ENCODE measurements at regions not wholly inside any gene's neighbourhood (a gene's known extent, or its start where the extent isn't known, plus 50 kb on each side); places are given as distances from the start of the nearest gene placed in this dataset.

DNA sequence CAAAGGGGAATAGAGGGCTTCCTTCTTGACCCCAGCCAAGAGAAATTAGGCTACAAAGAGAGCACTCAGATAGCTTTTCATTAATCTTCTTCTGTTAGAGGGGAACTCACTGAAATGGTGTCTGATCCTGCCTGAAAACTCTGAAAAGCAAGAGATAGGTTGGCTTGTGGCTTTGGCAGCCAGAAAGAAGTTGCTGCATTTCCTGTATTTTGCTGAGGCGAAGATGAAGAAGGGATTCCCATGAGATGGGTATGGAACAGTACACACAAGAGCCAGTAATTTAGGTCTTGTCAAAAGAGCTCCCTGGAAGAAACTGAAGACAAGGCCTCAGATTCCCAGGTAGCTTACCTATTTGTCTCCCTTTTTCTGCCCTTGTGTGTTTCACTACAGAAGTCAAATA, 120.9 kb upstream of the TARS1 start:
- TF ChIP-seq POLR2A (IDR thresholded peaks at IDR 0.05), result no peak
- TF ChIP-seq, protein P1, sequence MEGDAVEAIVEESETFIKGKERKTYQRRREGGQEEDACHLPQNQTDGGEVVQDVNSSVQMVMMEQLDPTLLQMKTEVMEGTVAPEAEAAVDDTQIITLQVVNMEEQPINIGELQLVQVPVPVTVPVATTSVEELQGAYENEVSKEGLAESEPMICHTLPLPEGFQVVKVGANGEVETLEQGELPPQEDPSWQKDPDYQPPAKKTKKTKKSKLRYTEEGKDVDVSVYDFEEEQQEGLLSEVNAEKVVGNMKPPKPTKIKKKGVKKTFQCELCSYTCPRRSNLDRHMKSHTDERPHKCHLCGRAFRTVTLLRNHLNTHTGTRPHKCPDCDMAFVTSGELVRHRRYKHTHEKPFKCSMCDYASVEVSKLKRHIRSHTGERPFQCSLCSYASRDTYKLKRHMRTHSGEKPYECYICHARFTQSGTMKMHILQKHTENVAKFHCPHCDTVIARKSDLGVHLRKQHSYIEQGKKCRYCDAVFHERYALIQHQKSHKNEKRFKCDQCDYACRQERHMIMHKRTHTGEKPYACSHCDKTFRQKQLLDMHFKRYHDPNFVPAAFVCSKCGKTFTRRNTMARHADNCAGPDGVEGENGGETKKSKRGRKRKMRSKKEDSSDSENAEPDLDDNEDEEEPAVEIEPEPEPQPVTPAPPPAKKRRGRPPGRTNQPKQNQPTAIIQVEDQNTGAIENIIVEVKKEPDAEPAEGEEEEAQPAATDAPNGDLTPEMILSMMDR (IDR thresholded peaks at IDR 0.05), result no peak
